ENCODE measurements at regions not wholly inside any gene's neighbourhood (a gene's known extent, or its start where the extent isn't known, plus 50 kb on each side); places are given as distances from the start of the nearest gene placed in this dataset.
"Not testable (repeated sequence)": the region's sequence is repeated elsewhere in the genome, so short reads cannot be mapped to it uniquely, and the experiment has no call there.

- not testable (repeated sequence) for H3F3A ChIP-seq (replicated peaks; ENCODE audit: low read depth); H4K20me1 ChIP-seq (replicated peaks; ENCODE audit: insufficient read depth); H3K4me3 Mint-ChIP-seq; H3K27me3 ChIP-seq (ENCODE audit: insufficient read depth); DNase-seq (ENCODE audit: low spot score); H3K27ac ChIP-seq (ENCODE audit: low read depth); H3K27me3 Mint-ChIP-seq (ENCODE audit: insufficient read depth, low read depth, poor library complexity); H3K79me2 ChIP-seq (replicated peaks; ENCODE audit: insufficient read depth); H3K4me1 ChIP-seq (ENCODE audit: insufficient read depth); H3K4me3 ChIP-seq; H3K4me2 ChIP-seq; H3K4me1 Mint-ChIP-seq; H3K9me3 Mint-ChIP-seq; H3K27ac Mint-ChIP-seq; H3K9me2 ChIP-seq (ENCODE audit: insufficient read depth); ATAC-seq; H3K36me3 ChIP-seq (ENCODE audit: insufficient read depth); H2AFZ ChIP-seq; H3K36me3 Mint-ChIP-seq (ENCODE audit: low read depth)
These were observed 127.5 kb upstream of the CACNA2D1 start for GRCh38 chr7:82571047-82571446.

GRCh38 chr7:82567841-82568240, 124.3 kb upstream of the CACNA2D1 start:
- no peak overlapping the region for H3K4me3 ChIP-seq
- H3K27me3 ChIP-seq (ENCODE audit: insufficient read depth): no peaks in the 10 kb centered on the region
- TF ChIP-seq POLR2AphosphoS5 (IDR thresholded peaks at IDR 0.05; ENCODE audit: low read depth): no peak
- TF ChIP-seq ETS1 (IDR thresholded peaks at IDR 0.05): no peak
- TF ChIP-seq CREB1 (CRISPR knock-in tag; IDR thresholded peaks at IDR 0.05; ENCODE audit: low read depth): no peak
- no peak for TF ChIP-seq CTCF (conservative IDR thresholded peaks at IDR 0.05; ENCODE audit: low read depth in 2 of 2)
- no peak for TF ChIP-seq ZNF462 (CRISPR knock-in tag; IDR thresholded peaks at IDR 0.05)
- no peaks in the 10 kb centered on the region for H3K79me2 ChIP-seq (replicated peaks; ENCODE audit: insufficient read depth)
- ATAC-seq (no peak), DNase-seq (ENCODE audit: low spot score) (no peak)
- no peaks in the 10 kb centered on the region for H4K20me1 ChIP-seq (replicated peaks; ENCODE audit: insufficient read depth)
- Mint-ChIP-seq H3K27me3 (ENCODE audit: insufficient read depth, low read depth, poor library complexity) (peaks cover 2% of the 10 kb centered on the region), H3K27ac (no peak overlapping the region), H3K4me1 (peaks cover 3% of the 10 kb centered on the region), H3K4me3 (no peak overlapping the region), H3K36me3 (ENCODE audit: low read depth) (no peaks in the 10 kb centered on the region), H3K9me3 (no peaks in the 10 kb centered on the region; the same call in 2 of the 3 replicates)
- no peak overlapping the region for H3K27ac ChIP-seq (ENCODE audit: low read depth)
- no peak overlapping the region for H3K4me2 ChIP-seq
- no peaks in the 10 kb centered on the region for H3K36me3 ChIP-seq (ENCODE audit: insufficient read depth)
- H3F3A ChIP-seq (replicated peaks; ENCODE audit: low read depth): no peaks in the 10 kb centered on the region
- no peaks in the 10 kb centered on the region for H3K4me1 ChIP-seq (ENCODE audit: insufficient read depth)
- H2AFZ ChIP-seq: no peak overlapping the region
- H3K9me2 ChIP-seq (ENCODE audit: insufficient read depth): no peaks in the 10 kb centered on the region

Measured in GM23338 (cell line).